Esophagus squamous epithelium (tissue), 5 donors: ENCODE measurements at regions not wholly inside any gene's neighbourhood (a gene's known extent, or its start where the extent isn't known, plus 50 kb on each side); places are given as distances from the start of the nearest gene placed in this dataset.

ENCODE experiments used
- DNase-seq: peaks from one replicate; lab custom pipeline; 2025; lab: John Stamatoyannopoulos, UW
- H3K27ac ChIP-seq, 4 donors: fragments of 200-600 bp; sonication (generic); one replicate each; pipeline ENCODE4 v1.5.1; 2016 to 2019; ENCODE audit warnings: mild to moderate bottlenecking in 1 of 4
- H3K27me3 ChIP-seq, 4 donors: fragments of 200-600 bp; sonication (generic); 1 replicate in 3 of 4; 2 replicates in 1 of 4; pipeline versions ENCODE4 v1.5.1 to v1.6.0; 2017 to 2021; ENCODE audit warnings: antibody characterized with exemption in 1 of 4
- H3K36me3 ChIP-seq, 3 donors: fragments of 200-600 bp; sonication (generic); one replicate each; pipeline ENCODE4 v1.5.1; 2016 to 2019
- H3K4me1 ChIP-seq, 3 donors: fragments of 200-600 bp; sonication (generic); one replicate each; pipeline ENCODE4 v1.5.1; 2017 to 2019
- H3K4me3 ChIP-seq, 4 donors: fragments of 200-600 bp; sonication (generic); 1 replicate in 3 of 4; 2 replicates in 1 of 4; pipeline ENCODE4 v1.5.1; 2016 to 2019; ENCODE audit warnings: mild to moderate bottlenecking in 2 of 4, moderate library complexity in 1 of 4
- H3K9me3 ChIP-seq, 3 donors: fragments of 200-600 bp; sonication (generic); one replicate each; pipeline ENCODE4 v1.5.1; 2016 to 2019
- POLR2A ChIP-seq, 4 donors: fragments of 450-650 bp; IDR thresholded peaks; one replicate each; pipeline ENCODE4 v1.6.1; 2017; ENCODE audit warnings: antibody characterized with exemption in 4 of 4, mild to moderate bottlenecking in 4 of 4, moderate library complexity in 3 of 4
- WGBS, 2 donors: methylation state at CpG; one replicate each; pipeline ENCODE4 v1.1.5; 2018; 5-methylcytosine and 5-hydroxymethylcytosine counted together
- intact Hi-C: fragments of 100-400 bp; cut with DNase I; formaldehyde crosslinking; loops from one replicate; pipeline ENCODE4 v1.15.0; 2022
- TF ChIP-seq, protein P1 (sequence below), 6 experiments: fragments of 450-650 bp in 4 of 6; fragments of 200-600 bp in 2 of 6; sonication (generic) in 2 of 6; IDR thresholded peaks; one replicate each; pipeline ENCODE4 v1.5.1; 2016 to 2019; ENCODE audit warnings: antibody characterized with exemption in 6 of 6, mild to moderate bottlenecking in 4 of 6, moderate library complexity in 4 of 6
- donor health status: DM: yes; HTN: yes; CAD: no.

DNA sequence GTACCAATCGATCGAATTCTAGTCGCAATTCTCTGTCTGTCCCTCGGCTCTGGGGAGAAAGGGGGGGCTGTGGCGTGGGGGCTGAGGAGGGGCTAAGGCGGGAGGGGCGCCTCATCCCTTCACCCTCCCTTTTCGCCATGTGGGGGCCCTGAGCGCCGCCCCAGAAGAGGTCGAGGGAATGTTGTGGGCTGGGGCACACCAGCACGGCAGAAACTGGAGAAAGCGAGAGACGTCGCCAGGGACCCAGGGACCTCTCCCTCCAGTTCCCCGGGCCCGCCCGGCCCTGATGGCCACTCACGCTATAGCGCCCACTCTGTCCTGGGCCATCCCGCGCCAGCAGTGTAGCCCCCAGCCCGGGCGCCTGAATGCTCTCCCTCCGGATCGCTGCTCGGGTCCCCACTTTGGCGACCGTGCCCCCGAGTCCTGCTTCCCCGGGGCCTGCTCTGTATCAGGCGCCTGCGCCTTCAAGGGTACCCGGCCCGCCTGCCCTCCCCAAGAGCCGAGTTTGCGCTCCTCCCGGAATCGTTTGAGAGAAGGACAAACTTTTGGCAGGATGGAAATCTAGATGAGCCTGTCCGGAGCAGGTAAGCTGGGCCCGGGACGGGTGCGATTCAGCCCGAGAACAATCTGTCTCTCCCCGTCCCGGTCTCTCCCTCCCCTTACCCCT, 62.6 kb downstream of the SMUG1 start:
- H3K4me3 ChIP-seq, result peak overlapping the region; percentile 45 to 76 (median 73)
- WGBS, 2 donors, result 0 to 3% methylated on average over 7 to 14 of the region's 46 CpGs
- no peaks in the 10 kb centered on the region for H3K36me3 ChIP-seq
- H3K27ac ChIP-seq, result peak overlapping the region; percentile 73 to 90 (median 89)
- H3K9me3 ChIP-seq, result no peaks in the 10 kb centered on the region
- intact Hi-C loops, result no loop called here
- peaks cover 0 to 39% (median 13%) of the 10 kb centered on the region in 3 donors for H3K4me1 ChIP-seq
- H3K27me3 ChIP-seq, result peaks cover 0 to 22% (median 1%) of the 10 kb centered on the region in 4 donors
- TF ChIP-seq, protein P1, sequence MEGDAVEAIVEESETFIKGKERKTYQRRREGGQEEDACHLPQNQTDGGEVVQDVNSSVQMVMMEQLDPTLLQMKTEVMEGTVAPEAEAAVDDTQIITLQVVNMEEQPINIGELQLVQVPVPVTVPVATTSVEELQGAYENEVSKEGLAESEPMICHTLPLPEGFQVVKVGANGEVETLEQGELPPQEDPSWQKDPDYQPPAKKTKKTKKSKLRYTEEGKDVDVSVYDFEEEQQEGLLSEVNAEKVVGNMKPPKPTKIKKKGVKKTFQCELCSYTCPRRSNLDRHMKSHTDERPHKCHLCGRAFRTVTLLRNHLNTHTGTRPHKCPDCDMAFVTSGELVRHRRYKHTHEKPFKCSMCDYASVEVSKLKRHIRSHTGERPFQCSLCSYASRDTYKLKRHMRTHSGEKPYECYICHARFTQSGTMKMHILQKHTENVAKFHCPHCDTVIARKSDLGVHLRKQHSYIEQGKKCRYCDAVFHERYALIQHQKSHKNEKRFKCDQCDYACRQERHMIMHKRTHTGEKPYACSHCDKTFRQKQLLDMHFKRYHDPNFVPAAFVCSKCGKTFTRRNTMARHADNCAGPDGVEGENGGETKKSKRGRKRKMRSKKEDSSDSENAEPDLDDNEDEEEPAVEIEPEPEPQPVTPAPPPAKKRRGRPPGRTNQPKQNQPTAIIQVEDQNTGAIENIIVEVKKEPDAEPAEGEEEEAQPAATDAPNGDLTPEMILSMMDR (IDR thresholded peaks at IDR 0.05), result no peak
- peak in 2 of 4 donors; percentile 22 to 34 for TF ChIP-seq POLR2A (IDR thresholded peaks at IDR 0.05)
- DNase-seq, result no peak

DNA sequence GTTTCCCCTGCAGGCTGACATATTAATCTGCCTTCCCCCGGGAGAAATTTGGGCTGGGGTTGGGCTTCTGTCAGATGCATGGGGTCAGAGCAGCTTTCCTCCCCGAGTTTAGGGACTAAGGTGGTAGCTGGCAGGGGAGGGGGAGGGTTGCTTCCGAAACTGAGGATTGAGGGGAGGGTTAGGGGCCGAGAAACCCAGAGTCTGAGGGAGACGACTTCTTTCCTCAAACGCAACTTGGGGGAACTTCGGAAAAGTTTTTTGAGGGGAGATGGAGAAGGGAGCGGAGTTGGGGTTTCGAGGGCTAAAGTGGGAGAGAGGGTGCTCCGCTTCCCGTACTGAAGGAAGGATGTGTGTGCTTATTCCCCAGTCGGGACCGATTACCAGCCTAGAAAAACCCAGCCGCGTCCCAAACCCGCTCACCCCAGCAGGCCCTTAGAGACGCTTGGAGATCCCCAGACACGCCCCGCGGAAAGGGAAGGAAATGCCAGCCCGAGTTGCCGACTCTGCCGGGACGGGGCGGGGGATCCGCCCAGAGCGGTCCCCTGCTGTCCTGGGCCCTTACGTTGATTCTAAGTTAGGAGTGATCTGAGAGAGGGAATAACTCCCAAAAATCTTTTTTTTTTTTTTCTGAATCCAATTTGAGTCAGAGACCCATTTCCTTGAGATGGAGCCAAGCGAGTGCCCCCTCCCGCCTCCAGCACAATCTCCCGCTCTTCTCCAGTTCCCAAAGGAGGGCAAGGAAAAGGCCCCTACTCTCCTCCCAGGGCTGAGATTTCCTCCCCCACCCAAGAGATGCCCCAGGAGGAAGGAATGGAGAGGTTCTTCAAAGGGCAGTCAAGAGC, 61.9 kb downstream of the SMUG1 start:
- H3K4me1 ChIP-seq, result peaks cover 0 to 43% (median 13%) of the 10 kb centered on the region in 3 donors
- H3K9me3 ChIP-seq, result no peaks in the 10 kb centered on the region
- H3K27ac ChIP-seq, result peak overlapping the region; percentile 73 to 90 (median 89)
- TF ChIP-seq, protein P1 (IDR thresholded peaks at IDR 0.05), result no peak
- TF ChIP-seq POLR2A (IDR thresholded peaks at IDR 0.05), result peak in 2 of 4 donors; percentile 51 to 57
- DNase-seq, result no peak
- H3K36me3 ChIP-seq, result peaks cover 0 to 5% (median 0%) of the 10 kb centered on the region in 3 donors
- 1 to 3% methylated on average over 25 to 28 of the region's 31 CpGs for WGBS, 2 donors
- intact Hi-C loops, result no loop called here
- peak overlapping the region; percentile 45 to 76 (median 73) for H3K4me3 ChIP-seq
- peaks cover 0 to 22% (median 1%) of the 10 kb centered on the region in 4 donors for H3K27me3 ChIP-seq

- H3K36me3 ChIP-seq, result peaks cover 0 to 6% (median 0%) of the 10 kb centered on the region in 3 donors
- no peak for DNase-seq
- peaks cover 0 to 48% (median 13%) of the 10 kb centered on the region in 3 donors for H3K4me1 ChIP-seq
- peak overlapping the region; percentile 45 to 76 (median 73) for H3K4me3 ChIP-seq
- TF ChIP-seq, protein P1 (IDR thresholded peaks at IDR 0.05), result no peak
- TF ChIP-seq POLR2A (IDR thresholded peaks at IDR 0.05), result no peak
- 59 to 77% methylated on average over 7 to 9 of the region's 19 CpGs for WGBS, 2 donors
- no peaks in the 10 kb centered on the region for H3K9me3 ChIP-seq
- intact Hi-C loops, result no loop called here
- peaks cover 0 to 22% (median 1%) of the 10 kb centered on the region in 4 donors for H3K27me3 ChIP-seq
- peak overlapping the region; percentile 73 to 90 (median 89) for H3K27ac ChIP-seq
Observed at GRCh38 chr12:54127538-54128259, 61.1 kb downstream of the SMUG1 start.

DNA sequence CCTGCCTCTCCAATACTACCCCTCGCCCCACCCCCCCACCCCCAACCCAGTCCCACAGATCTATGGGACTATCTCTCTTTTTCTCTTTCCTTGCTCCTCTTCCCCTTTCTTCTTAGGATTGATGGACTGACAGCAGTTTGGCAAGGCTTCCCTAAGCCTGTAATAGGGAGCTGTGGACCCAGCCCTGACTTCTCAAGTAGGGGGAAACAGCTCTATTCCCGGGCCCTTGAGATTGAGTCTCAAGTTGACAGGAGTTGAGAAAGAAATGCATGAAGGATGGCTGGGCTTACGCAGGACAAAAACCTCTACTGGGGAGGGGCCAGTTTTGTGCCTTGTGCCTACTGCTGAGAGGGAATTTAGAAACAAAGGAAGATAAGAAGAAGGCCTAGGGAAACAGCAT, 60.4 kb downstream of the SMUG1 start:
- TF ChIP-seq, protein P1 (IDR thresholded peaks at IDR 0.05), result no peak
- TF ChIP-seq POLR2A (IDR thresholded peaks at IDR 0.05), result no peak
- WGBS, 2 donors, result 56 to 84% methylated on average over 2 to 3 of the region's 3 CpGs
- intact Hi-C loops, result no loop called here
- peak overlapping the region in 1 of 4 donors; percentile 76 for H3K4me3 ChIP-seq
- peaks cover 0 to 6% (median 0%) of the 10 kb centered on the region in 3 donors for H3K36me3 ChIP-seq
- no peaks in the 10 kb centered on the region for H3K9me3 ChIP-seq
- DNase-seq, result no peak
- H3K27me3 ChIP-seq, result peaks cover 0 to 22% (median 1%) of the 10 kb centered on the region in 4 donors
- H3K4me1 ChIP-seq, result peaks cover 0 to 55% (median 13%) of the 10 kb centered on the region in 3 donors
- H3K27ac ChIP-seq, result peak overlapping the region in 3 of 4 donors; percentile 88 to 90 (median 90)
